CD4-positive, alpha-beta T cell treated with Interleukin-10 for 1 hour (primary cell): ENCODE measurements at regions not wholly inside any gene's neighbourhood (a gene's known extent, or its start where the extent isn't known, plus 50 kb on each side); places are given as distances from the start of the nearest gene placed in this dataset.
"Not testable (repeated sequence)": the region's sequence is repeated elsewhere in the genome, so short reads cannot be mapped to it uniquely, and the experiment has no call there.

Experiments
- DNase-seq: peaks from one replicate; pipeline ENCODE4 v3.0.0-alpha.2; 2020

- DNase-seq = no peak
Measured at GRCh38 chrX:140337263-140337662, 167.6 kb downstream of the SOX3 start.

DNA sequence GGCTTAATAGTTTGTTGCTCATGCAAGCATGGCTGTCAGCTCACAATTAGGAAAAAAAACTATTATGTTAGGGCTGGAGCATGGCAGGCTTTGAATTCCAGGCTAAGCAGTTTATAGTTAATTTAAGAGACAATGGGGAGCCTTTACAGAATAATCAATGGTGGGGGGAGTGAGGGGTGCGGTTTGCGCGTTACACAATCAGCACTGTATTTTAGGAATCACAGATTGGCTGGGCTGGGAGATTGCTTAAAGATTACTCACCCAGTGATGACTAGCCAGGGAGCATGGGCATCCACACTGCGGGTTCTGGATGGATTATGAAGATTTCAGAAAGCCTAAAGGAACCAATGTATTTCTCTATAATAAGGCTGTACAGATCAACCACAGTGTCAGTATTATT, 186.6 kb downstream of the SOX3 start:
- DNase-seq = no peak

DNA sequence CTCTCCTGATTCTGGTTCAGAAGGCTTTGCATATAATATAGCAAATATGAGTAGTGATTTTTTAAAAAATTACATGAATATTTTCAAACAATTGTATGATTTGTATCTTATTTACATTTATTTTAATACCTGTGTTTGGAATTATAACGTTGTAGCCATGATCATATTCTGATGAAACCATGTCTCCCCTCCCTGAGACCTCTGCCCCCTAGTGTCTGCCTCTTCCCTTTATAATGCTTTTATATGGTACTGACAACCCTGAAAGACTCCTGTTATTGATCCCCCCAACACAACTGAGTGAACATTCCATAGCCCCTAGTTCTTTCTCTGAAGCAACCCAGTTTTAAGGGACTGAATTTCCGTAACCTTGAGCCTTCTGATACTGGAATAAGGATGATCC, 187.4 kb downstream of the SOX3 start:
- DNase-seq = no peak

GRCh38 chrX:140298960-140299825, 205.7 kb downstream of the SOX3 start:
- DNase-seq = no peak

DNA sequence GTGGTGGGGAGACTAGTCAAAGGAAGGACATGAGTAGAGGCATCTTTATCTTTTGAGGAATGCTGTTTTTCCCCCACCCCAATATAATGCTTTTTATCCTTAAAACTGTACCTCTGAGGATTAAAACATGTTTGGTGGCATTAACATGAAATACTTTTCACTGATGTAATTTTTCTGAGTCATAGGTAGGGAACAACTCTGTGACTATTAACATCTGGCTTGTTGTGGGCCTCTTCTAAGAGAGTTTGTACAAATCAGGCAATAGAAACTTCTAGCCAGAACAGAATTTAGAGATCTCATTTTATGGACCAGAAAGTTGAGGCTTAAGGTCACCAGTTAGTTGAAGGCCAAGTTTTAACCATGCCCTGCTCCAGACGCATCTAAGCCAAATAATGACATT, 207.6 kb downstream of the SOX3 start:
- no peak for DNase-seq

- no peak for DNase-seq
Measured at GRCh38 chrX:140292961-140293360, 211.9 kb downstream of the SOX3 start.

- DNase-seq = no peak
Measured at GRCh38 chrX:140292188-140292587, 212.7 kb downstream of the SOX3 start.

GRCh38 chrX:140274811-140275525, 229.9 kb downstream of the SOX3 start:
- DNase-seq = no peak

- no peak for DNase-seq
Measured at GRCh38 chrX:140273921-140274320, 230.9 kb downstream of the SOX3 start.

- DNase-seq = no peak
Measured at GRCh38 chrX:140250391-140250790, 254.5 kb downstream of the SOX3 start.

DNA sequence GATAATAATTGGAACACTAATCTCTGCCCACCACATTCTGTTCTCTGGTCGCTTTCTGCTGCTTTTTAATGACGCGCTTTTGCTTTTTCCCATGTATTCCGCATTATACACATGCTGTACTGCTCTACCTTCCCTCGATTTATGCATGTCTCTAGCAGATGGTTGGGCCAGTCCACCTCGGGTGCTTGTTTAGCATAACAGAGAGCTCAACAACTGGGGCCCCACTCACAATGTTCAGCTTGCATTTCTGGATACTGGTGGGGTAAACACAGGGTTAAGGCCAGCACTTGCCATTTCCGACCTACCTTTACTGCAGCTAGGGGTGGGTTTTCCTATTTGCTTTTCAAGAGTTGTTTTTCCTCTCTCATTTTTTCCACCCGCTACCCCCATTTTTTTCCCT, 255.8 kb downstream of the SOX3 start:
- DNase-seq = no peak

DNA sequence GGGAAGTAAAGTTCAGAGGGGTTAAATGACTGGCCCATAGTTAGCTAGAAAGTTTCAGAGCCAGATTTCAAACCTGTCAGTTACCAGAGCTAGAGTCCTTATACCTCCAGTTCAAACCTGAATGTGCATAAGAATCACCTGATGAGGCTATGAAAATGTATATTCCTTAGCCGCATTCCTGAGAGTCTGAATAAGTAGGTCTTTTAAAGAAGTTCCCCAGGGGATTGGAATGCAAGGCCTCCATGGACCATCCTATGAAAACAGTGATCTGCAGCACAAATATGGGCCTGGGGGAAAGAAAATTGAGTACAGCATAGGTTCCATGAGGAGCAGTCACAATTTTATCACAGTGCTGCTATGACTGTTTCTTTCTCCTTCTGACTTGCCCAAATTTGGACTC, 263.9 kb upstream of the CXorf66 start:
- no peak for DNase-seq

GRCh38 chrX:140226037-140226436, 260.7 kb upstream of the CXorf66 start:
- not testable (repeated sequence) for DNase-seq

- DNase-seq = not testable (repeated sequence)
Measured at GRCh38 chrX:140215894-140216293, 250.6 kb upstream of the CXorf66 start.

- DNase-seq = not testable (repeated sequence)
Measured at GRCh38 chrX:140214518-140214917, 249.2 kb upstream of the CXorf66 start.

GRCh38 chrX:140206657-140207056, 241.3 kb upstream of the CXorf66 start:
- DNase-seq = no peak

GRCh38 chrX:140190441-140191108, 225.3 kb upstream of the CXorf66 start:
- DNase-seq = no peak

- DNase-seq = no peak
Measured at GRCh38 chrX:140180585-140180984, 215.3 kb upstream of the CXorf66 start.

GRCh38 chrX:140177821-140178220, 212.5 kb upstream of the CXorf66 start:
- DNase-seq = no peak

DNA sequence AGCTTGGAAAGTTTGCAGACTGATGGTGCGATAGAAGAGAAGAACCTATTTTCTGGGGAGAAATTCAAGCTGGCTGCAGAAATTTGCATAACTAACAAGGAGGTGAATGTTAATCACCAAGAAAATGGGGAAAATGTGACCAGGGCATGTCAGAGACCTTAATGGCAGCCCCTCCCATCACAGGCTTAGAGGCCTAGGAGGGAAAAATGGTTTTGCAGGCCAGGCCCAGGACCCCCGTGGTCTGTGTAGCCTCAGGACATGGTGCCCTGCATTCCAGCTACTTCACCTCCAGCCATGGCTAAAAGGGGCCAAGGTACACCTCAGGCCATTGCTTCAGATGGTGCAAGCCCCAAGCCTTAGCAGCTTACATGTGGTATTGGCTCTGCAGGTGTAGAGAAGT, 207.1 kb upstream of the CXorf66 start:
- no peak for DNase-seq

DNA sequence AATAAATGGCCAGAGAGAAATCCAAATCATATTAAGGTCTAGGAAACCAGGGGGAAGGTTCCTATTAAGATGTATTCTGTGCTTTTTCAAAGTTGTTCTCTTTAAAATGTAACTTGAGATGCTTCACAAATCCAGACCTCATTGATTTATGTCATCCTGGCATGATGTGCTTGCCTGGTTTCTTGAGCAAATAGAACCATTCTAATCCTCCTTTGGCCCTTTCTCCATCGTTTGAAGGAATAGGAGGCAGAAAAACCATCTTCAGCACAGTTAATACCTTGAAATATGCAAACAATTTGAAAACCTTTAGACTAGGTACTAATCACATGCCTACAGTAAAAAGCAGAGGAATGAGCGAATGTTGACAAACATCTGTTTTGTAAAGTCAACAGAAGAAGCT, 202.2 kb upstream of the CXorf66 start:
- no peak for DNase-seq

GRCh38 chrX:140165849-140166248, 200.5 kb upstream of the CXorf66 start:
- DNase-seq = no peak

DNA sequence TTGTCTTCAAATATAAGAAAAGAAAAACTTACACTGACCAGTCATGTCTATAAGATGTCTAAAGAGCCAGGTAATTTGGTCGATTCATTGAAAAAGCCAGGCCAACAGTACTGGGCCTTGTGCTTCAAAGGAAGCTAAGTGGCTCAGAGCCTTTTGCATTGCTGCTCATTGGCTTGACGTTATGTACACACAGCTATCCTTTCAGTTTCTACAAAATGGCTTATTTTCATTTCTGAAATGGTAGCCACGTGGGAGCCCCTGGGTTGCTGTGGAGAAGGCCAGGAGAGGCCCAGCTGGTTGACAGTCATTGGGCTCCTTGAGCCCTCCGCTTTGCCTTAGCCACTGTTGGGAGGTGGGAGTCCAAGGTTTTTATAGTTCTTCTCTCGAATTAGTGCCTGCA, 199.1 kb upstream of the CXorf66 start:
- no peak for DNase-seq
